SW480 (cell line): ENCODE measurements at regions not wholly inside any gene's neighbourhood (a gene's known extent, or its start where the extent isn't known, plus 50 kb on each side); places are given as distances from the start of the nearest gene placed in this dataset.

ENCODE experiments used
- DNase-seq: peaks from one replicate; pipeline ENCODE4 v3.0.0-alpha.2; 2016; ENCODE audit warnings: low spot score

- no peak for DNase-seq
Measured at GRCh38 chr20:37598100-37598543, 70.4 kb upstream of the BLCAP start.

DNA sequence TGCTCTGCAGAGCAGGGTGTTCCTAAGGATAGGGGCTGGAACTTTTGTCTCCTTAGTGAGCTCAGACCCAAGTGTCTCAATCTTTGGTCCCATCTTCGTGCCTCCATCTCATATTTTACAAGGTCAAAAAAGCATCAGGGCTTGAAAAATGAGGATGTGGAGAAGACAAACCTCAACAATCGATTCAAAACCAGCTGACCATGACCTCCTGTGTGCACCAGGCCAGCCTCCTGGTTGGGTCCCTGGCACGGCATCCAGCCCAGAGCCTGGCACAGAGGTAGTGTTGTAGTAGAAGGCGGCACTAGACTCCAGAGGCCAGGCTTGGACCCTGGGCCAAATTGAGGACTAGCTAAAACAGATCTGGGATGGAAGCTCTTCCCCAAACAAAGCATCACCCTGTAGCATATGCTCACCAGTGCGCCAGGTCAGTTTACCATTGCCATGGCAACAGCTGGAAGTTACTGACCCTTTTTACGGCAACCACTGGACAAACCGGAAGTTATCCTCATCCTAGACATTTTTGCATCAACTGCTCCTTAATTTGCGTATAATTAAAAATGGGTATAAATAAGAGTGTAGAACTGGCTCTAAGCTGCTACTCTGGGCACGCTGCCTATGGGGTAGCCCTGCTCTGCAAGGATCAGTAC, 69.3 kb upstream of the BLCAP start:
- no peak for DNase-seq

DNA sequence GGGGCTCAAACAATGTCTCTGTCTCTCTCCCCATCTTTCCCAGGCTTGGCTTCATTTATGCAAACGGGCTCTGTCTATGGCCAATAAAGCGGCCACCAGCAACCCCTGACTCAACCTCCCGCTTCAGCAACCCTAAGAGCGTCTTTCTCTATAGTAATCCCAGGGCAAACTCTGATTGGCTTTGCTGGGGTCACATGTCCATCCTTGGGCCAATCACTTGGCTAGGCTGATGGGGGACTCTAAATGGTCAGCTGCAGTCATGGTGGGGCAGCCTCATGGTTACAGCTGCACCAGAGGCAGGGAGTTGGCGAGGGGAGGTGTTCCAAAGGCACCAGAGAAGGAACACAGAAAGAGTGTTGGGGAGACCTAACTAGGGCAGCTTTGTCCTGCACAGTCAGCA, 68.5 kb upstream of the BLCAP start:
- DNase-seq: no peak

DNA sequence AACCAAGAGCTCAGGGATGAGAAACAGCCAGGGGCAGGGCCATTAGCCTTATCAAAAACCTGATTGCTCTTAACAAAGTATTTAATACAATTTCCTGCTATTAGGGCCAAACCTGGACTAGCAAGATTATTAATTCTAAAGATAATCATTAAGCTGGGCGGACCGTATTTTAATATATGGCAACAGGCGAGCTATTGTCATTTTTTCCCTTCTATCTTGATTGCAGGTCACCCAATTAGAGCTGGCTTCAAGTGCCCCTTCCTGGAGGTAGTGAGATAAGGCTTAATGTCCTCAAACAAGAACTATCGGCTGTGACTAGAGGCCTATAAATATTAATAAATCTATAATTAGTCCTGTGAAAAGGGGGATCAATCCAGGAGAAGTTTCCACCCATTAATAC, 66.0 kb upstream of the BLCAP start:
- no peak for DNase-seq

DNA sequence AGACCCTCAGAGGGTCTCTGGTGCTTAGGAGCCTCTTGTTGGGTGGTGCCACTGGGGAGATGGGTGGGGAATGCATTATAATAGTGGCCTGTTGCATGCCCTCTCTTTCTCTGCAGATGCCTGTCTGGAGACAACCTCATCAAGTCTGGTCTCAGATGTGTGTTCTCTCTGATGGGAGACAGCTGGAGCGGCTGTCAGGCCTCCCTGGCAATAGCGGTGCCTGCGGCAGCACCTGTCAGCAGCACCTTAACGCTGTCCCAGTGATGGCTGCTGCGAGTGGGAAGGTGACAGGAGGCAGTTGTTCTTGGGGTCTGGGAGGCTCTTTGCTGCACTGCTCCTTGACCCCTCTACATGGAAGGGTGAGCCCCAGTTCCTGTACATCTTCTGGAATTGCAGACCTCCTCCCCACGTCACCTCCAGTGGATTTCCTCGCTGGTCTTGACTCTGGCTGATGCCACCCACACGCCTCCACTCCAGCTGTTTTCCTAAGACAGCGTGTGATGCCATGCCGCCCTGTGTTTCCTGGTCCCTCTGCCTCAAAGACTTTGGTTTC, 63.3 kb upstream of the BLCAP start:
- DNase-seq: no peak

DNA sequence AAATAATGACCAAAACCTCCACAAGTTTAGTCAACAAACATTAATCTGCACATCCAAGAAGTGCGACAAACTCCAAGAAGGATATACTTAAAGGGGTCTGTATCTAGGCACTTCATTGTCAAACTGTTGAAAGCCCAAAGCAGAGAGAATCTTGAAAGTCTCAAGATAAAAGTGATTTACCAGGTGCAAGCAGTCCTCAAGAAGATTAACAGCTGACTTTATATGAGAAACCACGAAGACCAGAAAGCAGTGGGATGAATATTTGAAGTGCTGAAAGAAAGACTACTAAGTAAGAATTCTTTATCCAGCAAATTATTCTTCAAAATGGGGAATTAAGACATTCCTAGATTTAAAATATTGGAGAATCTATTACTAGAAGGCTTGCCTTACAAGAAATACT, 58.4 kb upstream of the BLCAP start:
- no peak for DNase-seq

DNA sequence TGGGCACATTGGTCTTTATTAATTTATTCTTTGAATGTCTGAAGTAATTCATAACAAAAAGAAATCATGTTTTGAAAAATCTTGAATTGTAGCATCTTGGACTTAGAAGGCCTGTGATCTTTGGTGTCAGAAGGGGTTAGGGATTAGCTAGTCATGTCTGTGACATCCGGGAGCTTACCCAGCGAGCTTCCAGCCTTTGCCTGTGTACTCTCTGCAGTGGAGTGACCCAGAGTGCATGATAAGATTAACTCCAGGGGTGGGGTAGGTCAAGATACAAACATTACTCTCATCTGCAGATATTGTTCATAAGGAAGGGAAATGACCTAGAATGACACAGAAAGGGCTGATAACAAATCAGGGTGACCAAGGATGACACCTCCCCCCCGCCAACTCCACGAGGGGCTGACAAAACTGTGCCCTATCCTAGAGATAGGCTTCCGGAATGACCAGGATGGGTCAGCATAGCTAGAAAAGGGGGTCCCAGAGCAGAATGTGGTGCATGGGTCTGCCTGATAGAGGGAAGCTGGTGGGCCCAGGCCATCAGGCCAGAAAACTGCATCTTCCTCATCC, 56.6 kb upstream of the BLCAP start:
- DNase-seq: no peak

GRCh38 chr20:37581246-37581645, 53.6 kb upstream of the BLCAP start:
- no peak for DNase-seq

GRCh38 chr20:37580069-37580468, 52.4 kb upstream of the BLCAP start:
- DNase-seq: no peak

DNA sequence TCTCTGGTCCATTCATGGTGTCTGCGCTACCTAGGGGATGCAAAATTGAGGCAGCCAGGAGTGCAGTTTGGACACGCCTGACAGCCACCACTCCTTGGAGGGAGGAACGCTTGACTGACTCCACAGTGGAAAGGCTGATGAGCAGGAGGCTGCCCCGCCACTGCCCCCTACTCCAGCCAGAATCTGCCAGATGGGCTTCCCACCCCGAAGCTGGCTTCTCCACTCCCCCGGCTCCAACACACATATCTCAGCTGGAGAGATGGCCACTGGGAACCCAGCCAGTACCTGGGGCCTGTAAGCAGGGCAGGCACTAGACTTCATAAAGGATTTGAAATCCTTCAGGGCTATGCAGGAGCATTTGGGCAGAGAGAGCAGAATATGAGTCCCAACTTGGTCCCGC, 51.4 kb upstream of the BLCAP start:
- DNase-seq: no peak

DNA sequence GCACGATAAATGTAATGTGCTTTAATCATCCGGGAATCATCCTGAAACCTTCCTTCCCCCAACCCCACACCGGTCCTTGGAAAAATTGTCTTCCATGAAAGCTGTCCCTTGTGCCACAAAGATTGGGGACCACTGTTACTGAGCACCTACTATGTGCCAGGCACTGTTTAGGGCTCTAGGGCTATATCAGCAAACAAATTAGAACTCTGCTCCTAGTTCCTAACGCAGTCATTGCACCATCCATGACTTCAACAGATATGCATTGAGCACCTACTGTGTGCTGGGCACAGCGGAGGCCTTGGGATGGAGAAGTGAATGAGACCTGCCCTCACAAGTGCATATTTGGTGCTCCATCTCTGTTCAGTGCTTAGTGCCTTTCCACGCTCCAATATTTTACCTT, 50.3 kb upstream of the BLCAP start:
- no peak for DNase-seq
